WTC11 (cell line): ENCODE measurements at regions not wholly inside any gene's neighbourhood (a gene's known extent, or its start where the extent isn't known, plus 50 kb on each side); places are given as distances from the start of the nearest gene placed in this dataset.

ENCODE experiments used
- ATAC-seq: fragments of 200-7000 bp; cut with Tn5 transposase; 2 replicates; pipeline ENCODE4 v1.10.0; 2021; ENCODE audit warnings: mild to moderate bottlenecking, moderate library complexity
- CTCF ChIA-PET: fragments of 300-600 bp; sonication (Branson Sonifier 250); formaldehyde crosslinking; loops from one replicate; lab custom pipeline; 2021; ENCODE audit warnings: antibody characterized with exemption; lab: Charles Lee
- POLR2A ChIA-PET: fragments of 350-600 bp; sonication (Branson Sonifier 250); formaldehyde crosslinking; loops from one replicate; lab custom pipeline; 2021; ENCODE audit warnings: antibody characterized with exemption; lab: Charles Lee
- DNase-seq: peaks from one replicate; pipeline ENCODE4 v3.0.0; 2021; ENCODE audit warnings: low spot score
- H3K27ac Mint-ChIP-seq: 2 replicates; pipeline ENCODE4 v1.8.0; 2021; ENCODE audit warnings: mixed read lengths
- H3K27me3 Mint-ChIP-seq: 2 replicates; pipeline ENCODE4 v1.8.0; 2021; ENCODE audit warnings: low read depth, mild to moderate bottlenecking, moderate library complexity, mixed read lengths
- H3K36me3 Mint-ChIP-seq: 2 replicates; pipeline ENCODE4 v1.8.0; 2021; ENCODE audit warnings: mixed read lengths
- H3K4me1 Mint-ChIP-seq: 2 replicates; pipeline ENCODE4 v1.8.0; 2022; ENCODE audit warnings: mixed read lengths
- H3K4me3 Mint-ChIP-seq: 2 replicates; pipeline ENCODE4 v1.8.0; 2021; ENCODE audit warnings: mild to moderate bottlenecking, moderate library complexity, mixed read lengths
- H3K9me3 Mint-ChIP-seq: 2 replicates; pipeline ENCODE4 v1.8.0; 2021; ENCODE audit warnings: mixed read lengths
- ATF1 ChIP-seq: sonication (generic); formaldehyde crosslinking; IDR thresholded peaks from 2 replicates; pipeline ENCODE4 v1.8.1; 2023; ENCODE audit warnings: mild to moderate bottlenecking, moderate library complexity, missing genetic modification reagents
- CBFB ChIP-seq: sonication (generic); formaldehyde crosslinking; IDR thresholded peaks from 2 replicates; pipeline ENCODE4 v1.8.1; 2022; ENCODE audit warnings: mild to moderate bottlenecking, low read depth, missing genetic modification reagents
- ELF4 ChIP-seq: sonication (generic); formaldehyde crosslinking; IDR thresholded peaks from 2 replicates; pipeline ENCODE4 v1.8.1; 2022; ENCODE audit warnings: low read depth, mild to moderate bottlenecking, moderate library complexity, missing genetic modification reagents
- ETV6 ChIP-seq: sonication (generic); formaldehyde crosslinking; IDR thresholded peaks from 2 replicates; pipeline ENCODE4 v1.8.1; 2022; ENCODE audit warnings: mild to moderate bottlenecking, missing genetic modification reagents
- GTF2I ChIP-seq: fragments of 250-450 bp; sonication (Bioruptor Pico); conservative IDR thresholded peaks from 2 replicates; pipeline ENCODE4 v1.4.0; 2021; ENCODE audit warnings: mild to moderate bottlenecking
- MXD4 ChIP-seq: fragments of 250-450 bp; sonication (Bioruptor Pico); IDR thresholded peaks from 2 replicates; pipeline ENCODE4 v1.8.0; 2021; ENCODE audit warnings: mild to moderate bottlenecking, moderate library complexity, borderline replicate concordance
- NFATC4 ChIP-seq: fragments of 250-450 bp; sonication (Bioruptor Pico); IDR thresholded peaks from 2 replicates; pipeline ENCODE4 v1.9.0; 2021; ENCODE audit warnings: mild to moderate bottlenecking
- NR1H2 ChIP-seq: sonication (generic); formaldehyde crosslinking; IDR thresholded peaks from 2 replicates; pipeline ENCODE4 v1.9.0; 2021; ENCODE audit warnings: mild to moderate bottlenecking, moderate library complexity, missing genetic modification reagents
- NR2C2 ChIP-seq: sonication (generic); formaldehyde crosslinking; IDR thresholded peaks from 2 replicates; pipeline ENCODE4 v1.8.0; 2022; ENCODE audit warnings: mild to moderate bottlenecking, missing genetic modification reagents
- OVOL2 ChIP-seq: fragments of 250-450 bp; sonication (Bioruptor Pico); IDR thresholded peaks from 2 replicates; pipeline ENCODE4 v1.9.0; 2021; ENCODE audit warnings: mild to moderate bottlenecking, borderline replicate concordance
- RORB ChIP-seq: fragments of 250-450 bp; sonication (Bioruptor Pico); IDR thresholded peaks from 2 replicates; pipeline ENCODE4 v1.9.0; 2021; ENCODE audit warnings: mild to moderate bottlenecking
- SMAD3 ChIP-seq: sonication (generic); formaldehyde crosslinking; IDR thresholded peaks from 2 replicates; pipeline ENCODE4 v1.8.0; 2022; ENCODE audit warnings: missing genetic modification reagents, mild to moderate bottlenecking, borderline replicate concordance
- SOX15 ChIP-seq: fragments of 250-450 bp; sonication (Bioruptor Pico); IDR thresholded peaks from 2 replicates; pipeline ENCODE4 v1.9.0; 2021; ENCODE audit warnings: mild to moderate bottlenecking
- SP1 ChIP-seq: sonication (generic); formaldehyde crosslinking; conservative IDR thresholded peaks from 2 replicates; pipeline ENCODE4 v1.8.1; 2022; ENCODE audit warnings: missing genetic modification reagents
- ZNF416 ChIP-seq: fragments of 250-450 bp; sonication (Bioruptor Pico); IDR thresholded peaks from 2 replicates; pipeline ENCODE4 v1.9.0; 2021; ENCODE audit warnings: mild to moderate bottlenecking, inconsistent platforms
- TF ChIP-seq, protein P1 (sequence below): fragments of 250-450 bp; sonication (Bioruptor Pico); conservative IDR thresholded peaks from 2 replicates; pipeline ENCODE4 v1.9.0; 2021; ENCODE audit warnings: mild to moderate bottlenecking
- TF ChIP-seq, protein P2 (sequence below): sonication (generic); formaldehyde crosslinking; IDR thresholded peaks from 2 replicates; pipeline ENCODE4 v1.8.1; 2023; ENCODE audit warnings: mild to moderate bottlenecking, missing genetic modification reagents, moderate library complexity
- TF ChIP-seq, protein P3 (sequence below): sonication (generic); formaldehyde crosslinking; IDR thresholded peaks from 2 replicates; pipeline ENCODE4 v1.8.0; 2022; ENCODE audit warnings: mild to moderate bottlenecking, missing genetic modification reagents
- TF ChIP-seq, protein P4 (sequence below): sonication (generic); formaldehyde crosslinking; conservative IDR thresholded peaks from 2 replicates; pipeline ENCODE4 v1.8.1; 2023; ENCODE audit warnings: mild to moderate bottlenecking, low read depth, missing genetic modification reagents, moderate library complexity
- TF ChIP-seq, protein P5 (sequence below): fragments of 250-450 bp; sonication (Bioruptor Pico); IDR thresholded peaks from 2 replicates; pipeline ENCODE4 v1.9.0; 2021; ENCODE audit warnings: mild to moderate bottlenecking
- TF ChIP-seq, protein P6 (sequence below): sonication (generic); formaldehyde crosslinking; IDR thresholded peaks from 2 replicates; pipeline ENCODE4 v1.8.1; 2022; ENCODE audit warnings: missing genetic modification reagents, borderline replicate concordance
- TF ChIP-seq, protein P7 (sequence below): fragments of 250-450 bp; sonication (Bioruptor Pico); IDR thresholded peaks from 2 replicates; pipeline ENCODE4 v1.8.0; 2021; ENCODE audit warnings: mild to moderate bottlenecking

DNA sequence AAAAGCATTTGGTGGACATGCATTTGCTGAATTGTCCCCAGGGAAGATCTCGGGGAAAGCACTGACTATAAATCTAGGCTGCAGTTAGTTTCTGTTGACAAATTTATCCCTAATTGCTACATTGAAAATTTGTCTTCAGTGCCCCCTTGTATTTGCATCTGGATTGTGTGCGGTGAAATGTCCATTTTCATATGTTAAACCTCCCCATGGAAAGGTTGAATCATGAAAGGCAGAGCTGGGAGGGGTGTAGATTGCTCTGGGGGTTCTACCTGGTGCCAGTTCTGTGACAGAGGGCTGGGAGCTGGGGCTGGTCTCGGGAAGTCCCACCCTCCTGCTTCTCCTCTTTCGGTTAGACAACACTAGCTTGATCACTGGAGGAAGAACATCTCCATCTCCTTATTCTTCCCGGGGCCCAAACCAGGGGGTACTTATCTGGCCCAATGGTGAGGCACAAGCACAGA is 101.9 kb downstream of the GADD45G start:
- no peak for TF ChIP-seq ETV6 (CRISPR knock-in tag)
- no peak for TF ChIP-seq ELF4
- TF ChIP-seq SMAD3 (CRISPR knock-in tag) = no peak
- TF ChIP-seq RORB (CRISPR knock-in tag) = no peak
- no peak for TF ChIP-seq SOX15
- TF ChIP-seq SP1 = no peak
- no peak for TF ChIP-seq GTF2I (CRISPR knock-in tag)
- TF ChIP-seq, protein P1, sequence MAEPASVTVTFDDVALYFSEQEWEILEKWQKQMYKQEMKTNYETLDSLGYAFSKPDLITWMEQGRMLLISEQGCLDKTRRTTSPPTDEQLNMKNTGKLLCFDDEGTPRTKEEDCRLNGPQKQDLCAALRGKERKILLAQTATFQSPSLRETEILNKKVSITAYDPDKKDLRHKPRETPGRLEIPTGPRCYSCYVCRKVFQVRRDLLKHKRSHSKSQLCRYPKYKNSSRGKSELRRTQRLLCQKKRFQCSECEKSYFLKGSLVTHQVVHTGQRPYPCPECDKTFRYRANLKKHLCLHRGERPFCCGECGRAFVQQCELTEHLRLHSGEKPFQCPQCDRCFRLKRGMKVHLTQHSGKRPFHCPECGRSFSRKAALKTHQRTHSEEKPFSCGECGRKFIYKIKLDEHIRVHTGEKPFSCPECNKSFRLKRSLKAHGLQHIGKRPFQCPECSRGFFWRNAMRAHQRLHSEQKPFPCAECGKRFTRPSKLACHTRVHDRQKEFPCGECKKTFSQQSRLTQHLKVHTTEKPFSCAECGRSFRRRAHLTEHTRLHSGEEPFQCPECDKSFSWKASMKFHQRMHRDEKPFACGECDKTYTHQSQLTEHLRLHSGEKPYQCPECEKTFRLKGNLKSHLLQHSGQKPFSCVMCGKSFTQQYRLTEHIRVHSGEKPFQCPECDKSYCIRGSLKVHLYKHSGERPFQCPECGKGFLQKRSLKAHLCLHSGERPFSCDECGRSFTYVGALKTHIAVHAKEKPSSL (CRISPR knock-in tag) = no peak
- TF ChIP-seq OVOL2 (CRISPR knock-in tag) = no peak
- TF ChIP-seq, protein P2, sequence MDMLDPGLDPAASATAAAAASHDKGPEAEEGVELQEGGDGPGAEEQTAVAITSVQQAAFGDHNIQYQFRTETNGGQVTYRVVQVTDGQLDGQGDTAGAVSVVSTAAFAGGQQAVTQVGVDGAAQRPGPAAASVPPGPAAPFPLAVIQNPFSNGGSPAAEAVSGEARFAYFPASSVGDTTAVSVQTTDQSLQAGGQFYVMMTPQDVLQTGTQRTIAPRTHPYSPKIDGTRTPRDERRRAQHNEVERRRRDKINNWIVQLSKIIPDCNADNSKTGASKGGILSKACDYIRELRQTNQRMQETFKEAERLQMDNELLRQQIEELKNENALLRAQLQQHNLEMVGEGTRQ (CRISPR knock-in tag) = no peak
- TF ChIP-seq, protein P3, sequence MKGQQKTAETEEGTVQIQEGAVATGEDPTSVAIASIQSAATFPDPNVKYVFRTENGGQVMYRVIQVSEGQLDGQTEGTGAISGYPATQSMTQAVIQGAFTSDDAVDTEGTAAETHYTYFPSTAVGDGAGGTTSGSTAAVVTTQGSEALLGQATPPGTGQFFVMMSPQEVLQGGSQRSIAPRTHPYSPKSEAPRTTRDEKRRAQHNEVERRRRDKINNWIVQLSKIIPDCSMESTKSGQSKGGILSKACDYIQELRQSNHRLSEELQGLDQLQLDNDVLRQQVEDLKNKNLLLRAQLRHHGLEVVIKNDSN = no peak
- TF ChIP-seq NR2C2 (CRISPR knock-in tag) = no peak
- no peak for TF ChIP-seq ZNF416 (CRISPR knock-in tag)
- TF ChIP-seq CBFB (CRISPR knock-in tag) = no peak
- ChIA-PET POLR2A (no interaction called here), CTCF (no interaction called here)
- H3K9me3 Mint-ChIP-seq = peaks cover 5% of the 10 kb centered on the region; the same call in 1 of the 2 replicates
- no peaks in the 10 kb centered on the region for H3K27me3 Mint-ChIP-seq
- ATAC-seq (no peak), DNase-seq (no peak)
- H3K4me3 Mint-ChIP-seq = no peak overlapping the region
- no peaks in the 10 kb centered on the region for H3K36me3 Mint-ChIP-seq
- H3K4me1 Mint-ChIP-seq = peaks cover 30% of the 10 kb centered on the region
- no peak overlapping the region for H3K27ac Mint-ChIP-seq

DNA sequence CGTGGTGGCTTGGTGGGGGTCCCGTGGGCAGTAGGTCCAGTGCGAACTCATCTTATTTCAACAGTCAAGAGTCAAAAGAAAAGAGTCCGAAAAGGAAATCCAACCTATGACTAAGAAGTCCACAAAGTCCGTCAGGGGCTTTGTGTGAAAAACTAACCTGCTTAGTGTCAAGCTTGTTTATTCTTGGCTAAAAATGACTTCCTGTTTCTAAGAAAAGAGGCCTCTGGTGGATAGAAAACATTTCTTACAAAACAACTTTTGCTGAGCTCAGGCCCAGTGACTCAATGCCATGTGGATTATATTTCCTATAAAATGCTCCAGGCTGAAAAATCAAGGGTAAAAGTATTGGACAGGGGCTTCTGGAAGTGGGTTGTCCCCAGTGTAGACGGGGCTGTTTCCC is 105.9 kb downstream of the GADD45G start:
- no peak overlapping the region for H3K4me3 Mint-ChIP-seq
- no peaks in the 10 kb centered on the region for H3K36me3 Mint-ChIP-seq
- no peak overlapping the region for H3K27ac Mint-ChIP-seq
- TF ChIP-seq, protein P4, sequence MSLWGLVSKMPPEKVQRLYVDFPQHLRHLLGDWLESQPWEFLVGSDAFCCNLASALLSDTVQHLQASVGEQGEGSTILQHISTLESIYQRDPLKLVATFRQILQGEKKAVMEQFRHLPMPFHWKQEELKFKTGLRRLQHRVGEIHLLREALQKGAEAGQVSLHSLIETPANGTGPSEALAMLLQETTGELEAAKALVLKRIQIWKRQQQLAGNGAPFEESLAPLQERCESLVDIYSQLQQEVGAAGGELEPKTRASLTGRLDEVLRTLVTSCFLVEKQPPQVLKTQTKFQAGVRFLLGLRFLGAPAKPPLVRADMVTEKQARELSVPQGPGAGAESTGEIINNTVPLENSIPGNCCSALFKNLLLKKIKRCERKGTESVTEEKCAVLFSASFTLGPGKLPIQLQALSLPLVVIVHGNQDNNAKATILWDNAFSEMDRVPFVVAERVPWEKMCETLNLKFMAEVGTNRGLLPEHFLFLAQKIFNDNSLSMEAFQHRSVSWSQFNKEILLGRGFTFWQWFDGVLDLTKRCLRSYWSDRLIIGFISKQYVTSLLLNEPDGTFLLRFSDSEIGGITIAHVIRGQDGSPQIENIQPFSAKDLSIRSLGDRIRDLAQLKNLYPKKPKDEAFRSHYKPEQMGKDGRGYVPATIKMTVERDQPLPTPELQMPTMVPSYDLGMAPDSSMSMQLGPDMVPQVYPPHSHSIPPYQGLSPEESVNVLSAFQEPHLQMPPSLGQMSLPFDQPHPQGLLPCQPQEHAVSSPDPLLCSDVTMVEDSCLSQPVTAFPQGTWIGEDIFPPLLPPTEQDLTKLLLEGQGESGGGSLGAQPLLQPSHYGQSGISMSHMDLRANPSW (CRISPR knock-in tag) = no peak
- no peak for TF ChIP-seq SMAD3 (CRISPR knock-in tag)
- TF ChIP-seq, protein P2 (CRISPR knock-in tag) = no peak
- no peak for TF ChIP-seq ATF1 (CRISPR knock-in tag)
- TF ChIP-seq, protein P5, sequence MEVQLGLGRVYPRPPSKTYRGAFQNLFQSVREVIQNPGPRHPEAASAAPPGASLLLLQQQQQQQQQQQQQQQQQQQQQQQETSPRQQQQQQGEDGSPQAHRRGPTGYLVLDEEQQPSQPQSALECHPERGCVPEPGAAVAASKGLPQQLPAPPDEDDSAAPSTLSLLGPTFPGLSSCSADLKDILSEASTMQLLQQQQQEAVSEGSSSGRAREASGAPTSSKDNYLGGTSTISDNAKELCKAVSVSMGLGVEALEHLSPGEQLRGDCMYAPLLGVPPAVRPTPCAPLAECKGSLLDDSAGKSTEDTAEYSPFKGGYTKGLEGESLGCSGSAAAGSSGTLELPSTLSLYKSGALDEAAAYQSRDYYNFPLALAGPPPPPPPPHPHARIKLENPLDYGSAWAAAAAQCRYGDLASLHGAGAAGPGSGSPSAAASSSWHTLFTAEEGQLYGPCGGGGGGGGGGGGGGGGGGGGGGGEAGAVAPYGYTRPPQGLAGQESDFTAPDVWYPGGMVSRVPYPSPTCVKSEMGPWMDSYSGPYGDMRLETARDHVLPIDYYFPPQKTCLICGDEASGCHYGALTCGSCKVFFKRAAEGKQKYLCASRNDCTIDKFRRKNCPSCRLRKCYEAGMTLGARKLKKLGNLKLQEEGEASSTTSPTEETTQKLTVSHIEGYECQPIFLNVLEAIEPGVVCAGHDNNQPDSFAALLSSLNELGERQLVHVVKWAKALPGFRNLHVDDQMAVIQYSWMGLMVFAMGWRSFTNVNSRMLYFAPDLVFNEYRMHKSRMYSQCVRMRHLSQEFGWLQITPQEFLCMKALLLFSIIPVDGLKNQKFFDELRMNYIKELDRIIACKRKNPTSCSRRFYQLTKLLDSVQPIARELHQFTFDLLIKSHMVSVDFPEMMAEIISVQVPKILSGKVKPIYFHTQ (CRISPR knock-in tag) = no peak
- no peak for TF ChIP-seq NFATC4 (CRISPR knock-in tag)
- TF ChIP-seq, protein P6, sequence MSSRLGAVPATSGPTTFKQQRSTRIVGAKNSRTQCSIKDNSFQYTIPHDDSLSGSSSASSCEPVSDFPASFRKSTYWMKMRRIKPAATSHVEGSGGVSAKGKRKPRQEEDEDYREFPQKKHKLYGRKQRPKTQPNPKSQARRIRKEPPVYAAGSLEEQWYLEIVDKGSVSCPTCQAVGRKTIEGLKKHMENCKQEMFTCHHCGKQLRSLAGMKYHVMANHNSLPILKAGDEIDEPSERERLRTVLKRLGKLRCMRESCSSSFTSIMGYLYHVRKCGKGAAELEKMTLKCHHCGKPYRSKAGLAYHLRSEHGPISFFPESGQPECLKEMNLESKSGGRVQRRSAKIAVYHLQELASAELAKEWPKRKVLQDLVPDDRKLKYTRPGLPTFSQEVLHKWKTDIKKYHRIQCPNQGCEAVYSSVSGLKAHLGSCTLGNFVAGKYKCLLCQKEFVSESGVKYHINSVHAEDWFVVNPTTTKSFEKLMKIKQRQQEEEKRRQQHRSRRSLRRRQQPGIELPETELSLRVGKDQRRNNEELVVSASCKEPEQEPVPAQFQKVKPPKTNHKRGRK (CRISPR knock-in tag) = no peak
- no peak for TF ChIP-seq SOX15
- TF ChIP-seq, protein P7, sequence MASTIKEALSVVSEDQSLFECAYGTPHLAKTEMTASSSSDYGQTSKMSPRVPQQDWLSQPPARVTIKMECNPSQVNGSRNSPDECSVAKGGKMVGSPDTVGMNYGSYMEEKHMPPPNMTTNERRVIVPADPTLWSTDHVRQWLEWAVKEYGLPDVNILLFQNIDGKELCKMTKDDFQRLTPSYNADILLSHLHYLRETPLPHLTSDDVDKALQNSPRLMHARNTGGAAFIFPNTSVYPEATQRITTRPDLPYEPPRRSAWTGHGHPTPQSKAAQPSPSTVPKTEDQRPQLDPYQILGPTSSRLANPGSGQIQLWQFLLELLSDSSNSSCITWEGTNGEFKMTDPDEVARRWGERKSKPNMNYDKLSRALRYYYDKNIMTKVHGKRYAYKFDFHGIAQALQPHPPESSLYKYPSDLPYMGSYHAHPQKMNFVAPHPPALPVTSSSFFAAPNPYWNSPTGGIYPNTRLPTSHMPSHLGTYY (CRISPR knock-in tag) = no peak
- TF ChIP-seq NR1H2 = no peak
- no peak for TF ChIP-seq MXD4 (CRISPR knock-in tag)
- H3K4me1 Mint-ChIP-seq = peaks cover 13% of the 10 kb centered on the region
- DNase-seq (no peak), ATAC-seq (no peak)
- POLR2A ChIA-PET = interaction anchor here (1.2 kb wide), 1 partner anchor 106 kb away, joined by 3 read pairs; the partner anchor contains the start of gene GADD45G
- H3K27me3 Mint-ChIP-seq = no peaks in the 10 kb centered on the region
- CTCF ChIA-PET = interaction anchor here (1.5 kb wide), 1 partner anchor 108 kb away, joined by 8 read pairs; no protein-coding TSS in a partner anchor
- H3K9me3 Mint-ChIP-seq = peaks cover 5% of the 10 kb centered on the region; the same call in 1 of the 2 replicates
